Endothelial cell of umbilical vein (primary cell): ENCODE measurements at regions not wholly inside any gene's neighbourhood (a gene's known extent, or its start where the extent isn't known, plus 50 kb on each side); places are given as distances from the start of the nearest gene placed in this dataset.

Experiments used
- BruUV-seq: library from RNA; stranded (reverse); fragments of 400-500 nt; replicated peaks from 2 replicates; lab custom pipeline; 2021; lab: Mats Ljungman, UMichigan
- CTCF ChIA-PET: fragments of 300-600, 350-600 bp; sonication (Branson Sonifier 250); formaldehyde crosslinking; loops from one replicate; lab custom pipeline; 2021; ENCODE audit warnings: antibody characterized with exemption, inconsistent platforms; lab: Charles Lee
- POLR2A ChIA-PET: fragments of 300-600, 350-600 bp; sonication (Branson Sonifier 250); formaldehyde crosslinking; loops from one replicate; lab custom pipeline; 2021; ENCODE audit warnings: antibody characterized with exemption, inconsistent platforms; lab: Charles Lee
- DNase-seq: peaks from one replicate; pipeline ENCODE4 v3.0.0-alpha.2; 2011; ENCODE audit warnings: low read depth, low spot score
- FAIRE-seq: peaks from 2 replicates; lab custom pipeline; 2011; peaks lifted over from hg19 to GRCh38; lab: Jason Lieb, UNC
- H2AFZ ChIP-seq: 2 replicates; pipeline ENCODE4 v1.6.0; 2012; ENCODE audit warnings: low read depth, low read length, control low read depth, inconsistent platforms
- H3K27ac ChIP-seq: 2 replicates; pipeline ENCODE4 v1.5.1; 2011; ENCODE audit warnings: low read depth, mild to moderate bottlenecking, control low read depth, low read length, moderate library complexity; ENCODE audit not compliant: insufficient read depth
- H3K27me3 ChIP-seq, 2 experiments: 2 replicates each; pipeline versions ENCODE4 v1.6.0 to v1.6.1; 2011; ENCODE audit warnings: low read length in 2 of 2, mixed read lengths in 1 of 2; ENCODE audit not compliant: control insufficient read depth in 2 of 2, insufficient read depth in 2 of 2
- H3K36me3 ChIP-seq, 2 experiments: 2 replicates in 1 of 2; 3 replicates in 1 of 2; pipeline ENCODE4 v1.5.1; 2011; ENCODE audit warnings: low read length in 2 of 2, mild to moderate bottlenecking in 1 of 2, moderate library complexity in 1 of 2; ENCODE audit not compliant: control insufficient read depth in 2 of 2, insufficient read depth in 2 of 2; ENCODE audit errors: extremely low read depth in 1 of 2
- H3K4me1 ChIP-seq: 3 replicates; pipeline ENCODE4 v1.5.1; 2011; ENCODE audit warnings: mild to moderate bottlenecking, low read length; ENCODE audit not compliant: control insufficient read depth, insufficient read depth; ENCODE audit errors: extremely low read depth
- H3K4me2 ChIP-seq: 2 replicates; pipeline ENCODE4 v1.6.1; 2011; ENCODE audit warnings: low read length, control low read depth, mixed read lengths; ENCODE audit not compliant: insufficient read depth
- H3K4me3 ChIP-seq, 3 experiments: fragments of 200-600 bp in 1 of 3; sonication (generic), shearing (Covaris generic) in 1 of 3; replicated peaks in 1 of 3; 2 replicates each; pipeline ENCODE4 v1.5.1; 2011 to 2016; ENCODE audit warnings: control low read depth in 3 of 3, low read length in 3 of 3, mild to moderate bottlenecking in 2 of 3, inconsistent platforms in 1 of 3, low read depth in 1 of 3, moderate library complexity in 1 of 3; ENCODE audit not compliant: insufficient read depth in 1 of 3
- H3K79me2 ChIP-seq: 2 replicates; pipeline ENCODE4 v1.6.0; 2012; ENCODE audit warnings: low read length, inconsistent platforms; ENCODE audit not compliant: control insufficient read depth, insufficient read depth
- H3K9ac ChIP-seq: replicated peaks from 2 replicates; pipeline ENCODE3; 2011; ENCODE audit warnings: low read length, control low read depth; ENCODE audit not compliant: insufficient read depth; ENCODE audit errors: extremely low read depth
- H3K9me1 ChIP-seq: replicated peaks from 3 replicates; pipeline ENCODE4 v1.6.0; 2011; ENCODE audit warnings: mild to moderate bottlenecking, low read length; ENCODE audit not compliant: control insufficient read depth, insufficient read depth; ENCODE audit errors: extremely low read depth
- H3K9me3 ChIP-seq: replicated peaks from 2 replicates; pipeline ENCODE4 v1.5.1; 2012; ENCODE audit warnings: low read length, inconsistent platforms; ENCODE audit not compliant: control insufficient read depth, insufficient read depth
- H4K20me1 ChIP-seq: replicated peaks from 2 replicates; pipeline ENCODE3; 2011; ENCODE audit warnings: mild to moderate bottlenecking, low read length; ENCODE audit not compliant: control insufficient read depth, insufficient read depth; ENCODE audit errors: extremely low read depth
- EZH2 ChIP-seq: IDR thresholded peaks from 2 replicates; pipeline ENCODE4 v1.6.1; 2012; ENCODE audit warnings: borderline replicate concordance, low read depth, mild to moderate bottlenecking, moderate library complexity, low read length, inconsistent platforms; ENCODE audit not compliant: severe bottlenecking
- FOS ChIP-seq: IDR thresholded peaks from 2 replicates; pipeline ENCODE4 v1.6.1; 2011; ENCODE audit warnings: mild to moderate bottlenecking, low read length, moderate library complexity, borderline replicate concordance; ENCODE audit not compliant: insufficient read depth
- GATA2 ChIP-seq: IDR thresholded peaks from 2 replicates; pipeline ENCODE4 v1.7.0; 2011; ENCODE audit warnings: low read depth, mild to moderate bottlenecking, moderate library complexity, mixed read lengths, low read length; ENCODE audit not compliant: insufficient read length, insufficient read depth
- JUN ChIP-seq: IDR thresholded peaks from 2 replicates; pipeline ENCODE4 v1.6.1; 2011; ENCODE audit warnings: borderline replicate concordance, low read depth; ENCODE audit not compliant: insufficient read length, insufficient read depth
- MAX ChIP-seq: IDR thresholded peaks from 2 replicates; pipeline ENCODE4 v1.6.1; 2011; ENCODE audit not compliant: insufficient read depth, insufficient read length
- MYC ChIP-seq: IDR thresholded peaks from one replicate; pipeline ENCODE4 v1.6.1; 2011; ENCODE audit warnings: mild to moderate bottlenecking, low read depth, low read length
- POLR2A ChIP-seq: IDR thresholded peaks from 2 replicates; pipeline ENCODE4 v1.6.1; 2012; ENCODE audit warnings: low read depth, mild to moderate bottlenecking, control low read depth, low read length
- POLR2AphosphoS5 ChIP-seq: IDR thresholded peaks from 2 replicates; pipeline ENCODE4 v1.6.1; 2012; ENCODE audit warnings: low read depth, mild to moderate bottlenecking, control low read depth, low read length, moderate library complexity; ENCODE audit not compliant: insufficient read depth
- dilution Hi-C: fragments of 300-500 bp; cut with MboI; formaldehyde crosslinking; loops from one replicate; pipeline ENCODE4 v1.15.0; 2019; ENCODE audit warnings: low sequenced_read_pairs; ENCODE audit not compliant: extremely low pct_ligation_motif_present
- intact Hi-C: fragments of 100-400 bp; cut with micrococcal nuclease; formaldehyde crosslinking; loops from one replicate; pipeline ENCODE4 v1.10.0; 2022
- TF ChIP-seq, protein P1 (sequence below), 2 donors: IDR thresholded peaks; 1 replicate in 1 of 2; 2 replicates in 1 of 2; pipeline ENCODE4 v1.5.1; 2011; ENCODE audit warnings: low read length in 2 of 2, mild to moderate bottlenecking in 2 of 2, moderate library complexity in 2 of 2, control low read depth in 1 of 2, inconsistent platforms in 1 of 2, low read depth in 1 of 2; ENCODE audit not compliant: insufficient read depth in 1 of 2; ENCODE audit errors: extremely low read depth in 1 of 2

DNA sequence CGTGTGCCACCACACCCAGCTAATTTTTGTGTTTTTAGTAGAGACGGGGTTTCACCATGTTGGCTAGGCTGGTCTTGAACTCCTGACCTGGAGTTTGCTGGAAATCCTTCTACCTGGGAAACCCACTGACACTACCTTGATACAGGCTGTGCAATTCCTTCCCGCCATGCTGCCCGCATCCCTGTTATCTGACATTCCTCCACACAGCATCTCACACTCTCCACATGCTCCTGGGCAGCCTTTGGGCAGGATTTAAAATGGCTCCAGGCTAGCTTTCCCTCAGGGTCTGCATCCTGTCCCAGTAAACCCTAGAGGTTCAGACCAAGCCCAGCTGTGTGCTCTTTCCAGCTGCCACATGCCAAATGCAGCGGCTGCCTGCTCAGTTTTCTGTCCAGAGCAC is 319.5 kb upstream of the CXCR4 start:
- Histone ChIP-seq H2AFZ (no peak overlapping the region), H3K9me1 (no peaks in the 10 kb centered on the region), H3K27me3 (no peaks in the 10 kb centered on the region), H3K9ac (no peak overlapping the region), H3K27ac (no peak overlapping the region), H3K4me3 (no peak overlapping the region), H3K4me2 (no peak overlapping the region), H3K36me3 (no peaks in the 10 kb centered on the region), H3K4me1 (no peaks in the 10 kb centered on the region), H4K20me1 (no peaks in the 10 kb centered on the region), H3K79me2 (no peaks in the 10 kb centered on the region), H3K9me3 (no peaks in the 10 kb centered on the region)
- intact Hi-C loops: no loop called here
- no peak for TF ChIP-seq POLR2A
- TF ChIP-seq, protein P1, sequence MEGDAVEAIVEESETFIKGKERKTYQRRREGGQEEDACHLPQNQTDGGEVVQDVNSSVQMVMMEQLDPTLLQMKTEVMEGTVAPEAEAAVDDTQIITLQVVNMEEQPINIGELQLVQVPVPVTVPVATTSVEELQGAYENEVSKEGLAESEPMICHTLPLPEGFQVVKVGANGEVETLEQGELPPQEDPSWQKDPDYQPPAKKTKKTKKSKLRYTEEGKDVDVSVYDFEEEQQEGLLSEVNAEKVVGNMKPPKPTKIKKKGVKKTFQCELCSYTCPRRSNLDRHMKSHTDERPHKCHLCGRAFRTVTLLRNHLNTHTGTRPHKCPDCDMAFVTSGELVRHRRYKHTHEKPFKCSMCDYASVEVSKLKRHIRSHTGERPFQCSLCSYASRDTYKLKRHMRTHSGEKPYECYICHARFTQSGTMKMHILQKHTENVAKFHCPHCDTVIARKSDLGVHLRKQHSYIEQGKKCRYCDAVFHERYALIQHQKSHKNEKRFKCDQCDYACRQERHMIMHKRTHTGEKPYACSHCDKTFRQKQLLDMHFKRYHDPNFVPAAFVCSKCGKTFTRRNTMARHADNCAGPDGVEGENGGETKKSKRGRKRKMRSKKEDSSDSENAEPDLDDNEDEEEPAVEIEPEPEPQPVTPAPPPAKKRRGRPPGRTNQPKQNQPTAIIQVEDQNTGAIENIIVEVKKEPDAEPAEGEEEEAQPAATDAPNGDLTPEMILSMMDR (IDR thresholded peaks at IDR 0.05; ENCODE audit: extremely low read depth in 1 of 2, insufficient read depth in 1 of 2, low read depth in 1 of 2, low read length in 2 of 2): no peak
- TF ChIP-seq MAX: no peak
- TF ChIP-seq GATA2: no peak
- no peak for TF ChIP-seq POLR2AphosphoS5
- no peak for TF ChIP-seq FOS
- no peak for TF ChIP-seq MYC
- dilution Hi-C loops: no loop called here
- FAIRE-seq (no peak), DNase-seq (no peak)
- BruUV-seq: no TSS peak
- ChIA-PET CTCF (no interaction called here), POLR2A (no interaction called here)

DNA sequence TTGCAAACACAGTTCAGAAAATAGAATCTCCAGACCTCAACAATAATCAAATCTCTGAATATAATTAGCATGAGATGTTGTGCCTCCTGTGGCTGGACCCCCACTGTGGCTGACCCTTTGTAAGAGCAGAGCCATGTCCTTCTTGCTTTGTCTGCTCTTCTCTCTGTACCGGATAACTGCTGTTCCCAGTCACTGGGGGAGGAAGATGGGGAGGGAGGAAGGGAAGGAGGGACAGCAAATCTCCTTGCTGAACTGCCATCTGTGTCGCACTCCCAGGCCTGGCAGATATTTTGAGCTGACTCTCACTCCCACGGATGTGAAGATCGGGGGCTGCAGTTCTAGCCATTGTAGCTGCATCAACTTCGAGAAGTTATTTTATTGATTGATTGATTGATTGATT is 319.0 kb upstream of the CXCR4 start:
- DNase-seq: no peak
- H3K4me3 ChIP-seq: no peak overlapping the region
- H3K79me2 ChIP-seq: no peaks in the 10 kb centered on the region
- no peaks in the 10 kb centered on the region for H3K9me3 ChIP-seq
- CTCF ChIA-PET: no interaction called here
- H3K9ac ChIP-seq: no peak overlapping the region
- H3K27ac ChIP-seq: no peak overlapping the region
- no peak overlapping the region for H2AFZ ChIP-seq
- no peaks in the 10 kb centered on the region for H4K20me1 ChIP-seq
- no peaks in the 10 kb centered on the region for H3K27me3 ChIP-seq
- no peak for FAIRE-seq
- BruUV-seq: no TSS peak
- H3K4me2 ChIP-seq: no peak overlapping the region
- no peaks in the 10 kb centered on the region for H3K9me1 ChIP-seq
- H3K4me1 ChIP-seq: no peaks in the 10 kb centered on the region
- intact Hi-C loops: no loop called here
- POLR2A ChIA-PET: no interaction called here
- TF ChIP-seq POLR2A: no peak
- no peak for TF ChIP-seq EZH2
- TF ChIP-seq JUN: no peak
- no peak for TF ChIP-seq GATA2
- no peak for TF ChIP-seq FOS
- TF ChIP-seq, protein P1 (IDR thresholded peaks at IDR 0.05; ENCODE audit: extremely low read depth in 1 of 2, insufficient read depth in 1 of 2, low read depth in 1 of 2, low read length in 2 of 2): no peak
- no peak for TF ChIP-seq MAX
- TF ChIP-seq MYC: no peak
- no peak for TF ChIP-seq POLR2AphosphoS5
- dilution Hi-C loops: no loop called here
- H3K36me3 ChIP-seq: no peaks in the 10 kb centered on the region
